Mesothelial cell of epicardium (in vitro differentiated cells): ENCODE measurements at regions not wholly inside any gene's neighbourhood (a gene's known extent, or its start where the extent isn't known, plus 50 kb on each side); places are given as distances from the start of the nearest gene placed in this dataset.

ENCODE experiments used
- DNase-seq, 2 experiments: peaks; one replicate each; pipeline ENCODE4 v3.0.0; 2021; ENCODE audit warnings: low spot score in 2 of 2; ENCODE audit not compliant: unreplicated experiment in 2 of 2
- H3K27ac Mint-ChIP-seq: 2 replicates; pipeline ENCODE4 v1.8.0; 2021; ENCODE audit warnings: mixed read lengths
- H3K27me3 Mint-ChIP-seq: 2 replicates; pipeline ENCODE4 v1.8.0; 2021; ENCODE audit warnings: low read depth, mixed read lengths
- H3K36me3 Mint-ChIP-seq: 2 replicates; pipeline ENCODE4 v1.8.0; 2021; ENCODE audit warnings: mixed read lengths
- H3K4me1 Mint-ChIP-seq: 2 replicates; pipeline ENCODE4 v1.8.0; 2021; ENCODE audit warnings: mixed read lengths
- H3K4me3 Mint-ChIP-seq: 2 replicates; pipeline ENCODE4 v1.8.0; 2021; ENCODE audit warnings: mild to moderate bottlenecking, moderate library complexity, mixed read lengths
- H3K9me3 Mint-ChIP-seq: 2 replicates; pipeline ENCODE4 v1.8.0; 2021; ENCODE audit warnings: mixed read lengths
- TF ChIP-seq, protein P1 (sequence below): fragments of 200-600 bp; sonication (generic); IDR thresholded peaks from one replicate; pipeline ENCODE4 v1.5.0; 2021; ENCODE audit warnings: antibody characterized with exemption; ENCODE audit not compliant: unreplicated experiment

DNA sequence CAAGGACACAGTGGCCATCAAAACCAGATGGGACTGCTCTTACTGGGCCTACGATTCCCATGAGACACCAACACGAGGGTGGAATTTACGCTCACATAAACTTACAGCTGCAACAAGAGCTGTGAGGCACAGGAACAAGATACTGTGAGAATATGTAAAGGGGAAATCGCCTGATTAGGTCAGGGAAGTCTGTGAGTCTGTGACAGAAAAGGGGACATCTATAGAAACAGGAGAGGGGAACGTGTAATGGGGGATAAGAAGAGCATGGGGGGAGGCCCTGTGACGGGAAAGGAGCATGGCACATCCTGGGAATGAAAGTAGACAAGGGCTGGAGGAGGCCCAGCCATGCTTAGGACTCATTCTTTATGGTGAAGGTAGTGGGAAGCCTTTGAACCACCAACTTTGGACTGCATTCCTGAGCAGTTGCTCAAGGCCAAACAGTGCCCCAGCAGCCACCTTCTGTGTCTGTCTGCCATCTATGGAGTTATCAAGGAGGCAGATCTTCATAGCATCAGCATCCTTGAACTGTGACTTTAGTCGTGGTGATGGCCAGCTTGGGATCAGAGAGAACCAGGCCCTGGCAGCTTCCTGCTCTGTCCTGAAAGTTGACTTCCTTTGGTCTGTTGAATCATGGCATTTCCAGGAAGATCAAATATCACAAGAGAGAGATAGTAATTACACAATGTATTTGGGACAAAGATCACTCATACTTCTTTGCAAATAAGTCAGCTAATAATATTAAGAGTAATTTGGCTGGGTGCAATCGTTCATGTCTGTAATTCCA, 87.9 kb upstream of the FAM169A start:
- DNase-seq, result no peak
- Mint-ChIP-seq H3K4me3 (no peak overlapping the region), H3K36me3 (peaks cover 3% of the 10 kb centered on the region), H3K9me3 (peaks cover 3% of the 10 kb centered on the region), H3K27me3 (no peaks in the 10 kb centered on the region), H3K27ac (peak overlapping the region; percentile 96), H3K4me1 (peaks cover 42% of the 10 kb centered on the region)
- TF ChIP-seq, protein P1, sequence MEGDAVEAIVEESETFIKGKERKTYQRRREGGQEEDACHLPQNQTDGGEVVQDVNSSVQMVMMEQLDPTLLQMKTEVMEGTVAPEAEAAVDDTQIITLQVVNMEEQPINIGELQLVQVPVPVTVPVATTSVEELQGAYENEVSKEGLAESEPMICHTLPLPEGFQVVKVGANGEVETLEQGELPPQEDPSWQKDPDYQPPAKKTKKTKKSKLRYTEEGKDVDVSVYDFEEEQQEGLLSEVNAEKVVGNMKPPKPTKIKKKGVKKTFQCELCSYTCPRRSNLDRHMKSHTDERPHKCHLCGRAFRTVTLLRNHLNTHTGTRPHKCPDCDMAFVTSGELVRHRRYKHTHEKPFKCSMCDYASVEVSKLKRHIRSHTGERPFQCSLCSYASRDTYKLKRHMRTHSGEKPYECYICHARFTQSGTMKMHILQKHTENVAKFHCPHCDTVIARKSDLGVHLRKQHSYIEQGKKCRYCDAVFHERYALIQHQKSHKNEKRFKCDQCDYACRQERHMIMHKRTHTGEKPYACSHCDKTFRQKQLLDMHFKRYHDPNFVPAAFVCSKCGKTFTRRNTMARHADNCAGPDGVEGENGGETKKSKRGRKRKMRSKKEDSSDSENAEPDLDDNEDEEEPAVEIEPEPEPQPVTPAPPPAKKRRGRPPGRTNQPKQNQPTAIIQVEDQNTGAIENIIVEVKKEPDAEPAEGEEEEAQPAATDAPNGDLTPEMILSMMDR, result no peak

DNA sequence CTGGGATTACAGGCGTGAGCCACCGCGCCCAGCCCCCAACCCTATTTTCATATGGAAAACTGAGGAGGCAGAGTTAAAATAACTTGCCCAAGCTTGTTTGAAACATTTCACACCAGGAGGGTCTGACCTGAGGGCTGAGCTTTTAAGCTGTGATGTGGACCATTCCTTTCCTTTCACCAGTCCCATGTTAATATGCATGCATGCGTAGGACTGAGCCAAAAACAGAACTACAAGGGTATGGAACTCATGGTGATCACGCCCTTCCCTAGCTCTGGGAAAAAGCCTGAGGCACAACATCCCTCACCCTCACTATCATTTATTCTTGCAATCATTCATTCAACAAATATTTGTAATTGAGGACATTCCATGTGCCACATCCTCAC, 87.4 kb upstream of the FAM169A start:
- Mint-ChIP-seq H3K36me3 (peaks cover 3% of the 10 kb centered on the region), H3K4me3 (no peak overlapping the region), H3K27ac (peak overlapping the region; percentile 96), H3K27me3 (no peaks in the 10 kb centered on the region), H3K9me3 (peaks cover 3% of the 10 kb centered on the region), H3K4me1 (peaks cover 44% of the 10 kb centered on the region)
- TF ChIP-seq, protein P1, result no peak
- no peak for DNase-seq

DNA sequence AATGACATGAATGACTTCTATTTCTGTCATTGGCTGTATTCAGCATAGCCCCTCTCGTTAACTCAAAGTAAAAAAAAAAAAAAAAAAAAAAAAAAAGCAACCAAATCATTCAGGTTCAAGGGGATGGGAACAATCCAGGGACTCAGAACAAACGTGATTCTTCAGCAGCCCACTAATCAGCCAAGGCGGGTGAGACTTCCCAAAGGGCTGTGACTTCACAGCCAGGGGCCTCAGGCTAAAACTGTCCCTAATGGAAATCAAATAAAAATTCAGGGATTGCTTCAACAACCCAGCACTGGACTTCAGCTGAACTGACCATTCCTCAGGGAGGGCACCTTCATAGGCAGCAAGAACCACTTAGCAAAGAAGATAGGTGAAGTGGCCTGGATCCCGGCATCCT, 86.2 kb upstream of the FAM169A start:
- no peaks in the 10 kb centered on the region for H3K27me3 Mint-ChIP-seq
- peak overlapping the region; percentile 85 for H3K27ac Mint-ChIP-seq
- H3K9me3 Mint-ChIP-seq, result peaks cover 3% of the 10 kb centered on the region
- DNase-seq, result no peak
- peaks cover 3% of the 10 kb centered on the region for H3K36me3 Mint-ChIP-seq
- H3K4me1 Mint-ChIP-seq, result peaks cover 53% of the 10 kb centered on the region
- H3K4me3 Mint-ChIP-seq, result no peak overlapping the region
- TF ChIP-seq, protein P1, result no peak

DNA sequence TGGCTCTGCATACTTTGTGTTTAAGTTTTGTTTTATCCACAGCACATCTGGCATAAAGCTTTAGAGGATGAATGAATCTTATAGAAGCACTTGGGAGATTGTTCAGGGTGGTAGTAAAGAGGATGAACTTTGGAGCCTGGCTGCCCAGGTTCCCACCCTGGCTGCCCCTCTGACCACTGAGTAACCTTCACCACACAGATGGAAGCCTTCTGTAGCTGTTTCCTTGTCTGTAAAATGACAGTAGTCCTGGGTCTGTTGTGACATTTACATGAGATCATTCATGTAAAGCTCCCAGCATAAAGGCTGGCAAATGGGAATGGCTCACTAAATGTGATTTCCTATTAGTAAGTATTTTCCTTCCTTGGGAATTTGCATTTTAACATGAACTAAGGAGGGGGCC, 85.7 kb upstream of the FAM169A start:
- no peak overlapping the region for H3K4me3 Mint-ChIP-seq
- no peaks in the 10 kb centered on the region for H3K27me3 Mint-ChIP-seq
- no peak for DNase-seq
- H3K27ac Mint-ChIP-seq, result peak overlapping the region; percentile 85
- H3K9me3 Mint-ChIP-seq, result peaks cover 3% of the 10 kb centered on the region
- peaks cover 2% of the 10 kb centered on the region for H3K36me3 Mint-ChIP-seq
- peaks cover 56% of the 10 kb centered on the region for H3K4me1 Mint-ChIP-seq
- TF ChIP-seq, protein P1, result no peak

DNA sequence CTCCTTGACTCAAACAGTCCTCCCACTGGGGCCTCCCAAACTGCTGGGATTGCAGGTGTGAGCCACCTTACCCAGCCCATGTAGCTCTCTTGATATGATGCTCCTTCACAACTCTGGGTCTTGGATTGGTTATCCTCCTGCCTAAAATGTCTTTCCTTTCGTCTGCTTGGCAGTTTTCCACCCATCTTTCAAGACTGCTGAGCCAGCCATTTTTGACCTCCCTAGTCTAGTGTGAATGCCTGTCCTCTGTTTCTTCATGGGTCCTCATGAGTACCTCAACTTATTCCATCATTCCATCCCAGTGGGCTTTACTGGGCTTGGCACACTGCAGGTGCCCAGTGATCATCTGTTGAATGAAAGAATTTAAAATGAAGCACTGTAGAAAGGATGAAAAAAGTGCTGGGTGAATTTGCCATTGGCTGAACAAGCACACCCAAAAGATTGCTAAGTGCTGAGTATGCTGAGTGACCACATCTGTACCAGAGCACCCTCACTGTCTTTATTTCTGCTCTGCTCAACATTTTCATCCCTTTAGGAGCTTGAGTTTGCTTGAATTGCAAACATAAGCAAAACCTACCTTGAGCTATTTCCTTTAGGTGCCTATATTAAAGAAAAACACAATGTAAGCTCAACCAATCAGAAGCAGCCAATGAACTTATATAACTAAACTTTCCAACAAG, 84.8 kb upstream of the FAM169A start:
- Mint-ChIP-seq H3K27ac (peak overlapping the region; percentile 22), H3K9me3 (peaks cover 3% of the 10 kb centered on the region), H3K36me3 (peaks cover 2% of the 10 kb centered on the region), H3K4me3 (no peak overlapping the region), H3K4me1 (peaks cover 53% of the 10 kb centered on the region), H3K27me3 (no peaks in the 10 kb centered on the region)
- DNase-seq, result no peak
- TF ChIP-seq, protein P1, result no peak
